PC-9 (cell line): ENCODE measurements at regions not wholly inside any gene's neighbourhood (a gene's known extent, or its start where the extent isn't known, plus 50 kb on each side); places are given as distances from the start of the nearest gene placed in this dataset.
A peak's percentile ranks its signal among the peaks of the same experiment; 100 is the strongest.

ENCODE experiments used
- BruUV-seq: library from RNA; stranded (reverse); fragments of 400-500 nt; replicated peaks from 2 replicates; lab custom pipeline; 2021; lab: Mats Ljungman, UMichigan
- CTCF ChIA-PET: fragments of 300-600 bp; sonication (Branson Sonifier 250); formaldehyde crosslinking; loops from one replicate; lab custom pipeline; 2022; ENCODE audit warnings: antibody characterized with exemption; lab: Charles Lee
- POLR2A ChIA-PET: fragments of 300-600 bp; sonication (Branson Sonifier 250); formaldehyde crosslinking; loops from one replicate; lab custom pipeline; 2022; ENCODE audit warnings: antibody characterized with exemption; ENCODE audit not compliant: unreplicated experiment; lab: Charles Lee
- DNase-seq, 2 experiments: peaks; one replicate each; pipeline versions ENCODE4 v3.0.0 to v3.0.0-alpha.2; 2015 to 2022; ENCODE audit warnings: mixed read lengths in 1 of 2
- H2AFZ ChIP-seq: fragments of 200-600 bp; sonication (generic); 2 replicates; pipeline ENCODE4 v1.8.1; 2017; ENCODE audit warnings: antibody characterized with exemption
- H3F3A ChIP-seq: fragments of 200-600 bp; sonication (generic); 2 replicates; pipeline ENCODE4 v1.8.1; 2017; ENCODE audit warnings: antibody characterized with exemption, mild to moderate bottlenecking, low read depth; ENCODE audit not compliant: insufficient read depth
- H3K27ac ChIP-seq: fragments of 200-600 bp; sonication (generic); 2 replicates; pipeline ENCODE4 v1.6.1; 2016; ENCODE audit warnings: mixed run types
- H3K27me3 ChIP-seq: fragments of 200-600 bp; sonication (generic); 2 replicates; pipeline ENCODE4 v1.6.1; 2016; ENCODE audit warnings: low read depth, mixed run types; ENCODE audit not compliant: insufficient read depth
- H3K36me3 ChIP-seq: fragments of 200-600 bp; sonication (generic); 2 replicates; pipeline ENCODE4 v1.6.1; 2016; ENCODE audit warnings: low read depth, mixed run types
- H3K4me1 ChIP-seq: fragments of 200-600 bp; sonication (generic); replicated peaks from 2 replicates; pipeline ENCODE4 v1.6.1; 2016; ENCODE audit warnings: mixed run types; ENCODE audit not compliant: insufficient read depth
- H3K4me2 ChIP-seq: fragments of 200-600 bp; sonication (generic); 2 replicates; pipeline ENCODE4 v1.6.1; 2017; ENCODE audit warnings: mixed run types
- H3K4me3 ChIP-seq: fragments of 200-600 bp; sonication (generic); 2 replicates; pipeline ENCODE4 v1.6.1; 2016; ENCODE audit warnings: mixed run types
- H3K79me2 ChIP-seq: fragments of 200-600 bp; sonication (generic); 2 replicates; pipeline ENCODE4 v1.6.1; 2017; ENCODE audit warnings: low read depth, mixed run types
- H3K9me2 ChIP-seq: fragments of 200-600 bp; sonication (generic); 2 replicates; pipeline ENCODE4 v1.8.1; 2017; ENCODE audit warnings: mild to moderate bottlenecking; ENCODE audit not compliant: insufficient read depth
- H3K9me3 ChIP-seq: fragments of 200-600 bp; sonication (generic); 2 replicates; pipeline ENCODE4 v1.8.1; 2016; ENCODE audit warnings: low read depth; ENCODE audit not compliant: insufficient read depth
- H4K20me1 ChIP-seq: fragments of 200-600 bp; sonication (generic); 2 replicates; pipeline ENCODE4 v1.8.1; 2017; ENCODE audit not compliant: insufficient read depth
- CTCF ChIP-seq: fragments of 200-600 bp; sonication (generic); conservative IDR thresholded peaks from 2 replicates; pipeline ENCODE4 v1.6.1; 2017; ENCODE audit warnings: mixed run types, antibody characterized with exemption, mild to moderate bottlenecking, moderate library complexity
- EZH2 ChIP-seq: fragments of 200-600 bp; sonication (generic); IDR thresholded peaks from 2 replicates; pipeline ENCODE4 v1.8.0; 2017; ENCODE audit warnings: antibody characterized with exemption, low read depth
- intact Hi-C: fragments of 100-400 bp; cut with micrococcal nuclease; formaldehyde crosslinking; loops from one replicate; pipeline ENCODE4 v1.10.0; 2022; ENCODE audit not compliant: unreplicated experiment

- no TSS peak for BruUV-seq
These were observed 150.8 kb downstream of the NRN1 start for GRCh38 chr6:5855787-5856470.

GRCh38 chr6:5854899-5855298 is 151.8 kb downstream of the NRN1 start:
- H3K9me3 ChIP-seq: no peaks in the 10 kb centered on the region
- intact Hi-C loops: no loop called here
- no peaks in the 10 kb centered on the region for H3K9me2 ChIP-seq
- ChIA-PET POLR2A (no interaction called here), CTCF (no interaction called here)
- no peaks in the 10 kb centered on the region for H3K79me2 ChIP-seq
- no peak overlapping the region for H2AFZ ChIP-seq
- H3K4me2 ChIP-seq: no peak overlapping the region
- no peaks in the 10 kb centered on the region for H3K36me3 ChIP-seq
- H3K27me3 ChIP-seq: peaks cover 19% of the 10 kb centered on the region
- no peaks in the 10 kb centered on the region for H3F3A ChIP-seq
- H3K27ac ChIP-seq: no peak overlapping the region
- TF ChIP-seq EZH2 (no peak), CTCF (no peak)
- no peak for DNase-seq
- no peak overlapping the region for H3K4me3 ChIP-seq
- BruUV-seq: no TSS peak
- no peaks in the 10 kb centered on the region for H3K4me1 ChIP-seq
- H4K20me1 ChIP-seq: no peaks in the 10 kb centered on the region

More at GRCh38 chr6:5855787-5856470, 150.8 kb downstream of the NRN1 start:
- POLR2A ChIA-PET: no interaction called here
- DNase-seq: no peak
- H4K20me1 ChIP-seq: no peaks in the 10 kb centered on the region
- H3K4me3 ChIP-seq: no peak overlapping the region
- H3K79me2 ChIP-seq: no peaks in the 10 kb centered on the region
- intact Hi-C loops: no loop called here
- H3K4me2 ChIP-seq: no peak overlapping the region
- no peaks in the 10 kb centered on the region for H3K4me1 ChIP-seq
- H3K27ac ChIP-seq: no peak overlapping the region
- H2AFZ ChIP-seq: no peak overlapping the region
- H3K9me3 ChIP-seq: no peaks in the 10 kb centered on the region
- peaks cover 21% of the 10 kb centered on the region for H3K27me3 ChIP-seq
- no peaks in the 10 kb centered on the region for H3F3A ChIP-seq
- CTCF ChIA-PET: no interaction called here
- no peaks in the 10 kb centered on the region for H3K9me2 ChIP-seq
- no peaks in the 10 kb centered on the region for H3K36me3 ChIP-seq
- no peak for TF ChIP-seq CTCF
- TF ChIP-seq EZH2: no peak

GRCh38 chr6:5851261-5851757 is 155.4 kb downstream of the NRN1 start:
- no TSS peak for BruUV-seq

More at GRCh38 chr6:5851261-5851757, 155.4 kb downstream of the NRN1 start:
- ChIA-PET CTCF (no interaction called here), POLR2A (no interaction called here)
- Histone ChIP-seq H3K9me3 (no peaks in the 10 kb centered on the region), H3K36me3 (no peaks in the 10 kb centered on the region), H3K9me2 (no peaks in the 10 kb centered on the region), H2AFZ (no peak overlapping the region), H3K4me2 (no peak overlapping the region), H3K27ac (no peak overlapping the region), H3K27me3 (peaks cover 40% of the 10 kb centered on the region), H3K4me3 (no peak overlapping the region), H3F3A (no peaks in the 10 kb centered on the region), H4K20me1 (no peaks in the 10 kb centered on the region), H3K4me1 (no peaks in the 10 kb centered on the region), H3K79me2 (no peaks in the 10 kb centered on the region)
- intact Hi-C loops: no loop called here
- TF ChIP-seq EZH2: no peak
- TF ChIP-seq CTCF: no peak
- DNase-seq: peak in 1 of 2 experiments; percentile 12
